Gastroesophageal sphincter (tissue), 4 donors: ENCODE measurements at regions not wholly inside any gene's neighbourhood (a gene's known extent, or its start where the extent isn't known, plus 50 kb on each side); places are given as distances from the start of the nearest gene placed in this dataset.

Experiments used
- ATAC-seq: fragments of 150-250 bp; one replicate; pipeline ENCODE4 v1.9.1; 2016; ENCODE audit warnings: mild to moderate bottlenecking, moderate library complexity
- H3K27ac ChIP-seq, 4 donors: fragments of 200-600 bp; sonication (generic) in 3 of 4; 1 replicate in 3 of 4; 2 replicates in 1 of 4; pipeline ENCODE4 v1.5.1; 2016 to 2019
- H3K27me3 ChIP-seq: fragments of 200-600 bp; sonication (generic); one replicate; pipeline ENCODE4 v1.5.1; 2019
- H3K36me3 ChIP-seq, 2 donors: fragments of 200-600 bp; sonication (generic); one replicate each; pipeline ENCODE4 v1.5.1; 2019; ENCODE audit warnings: control low read depth in 1 of 2
- H3K4me1 ChIP-seq, 3 donors: fragments of 200-600 bp; sonication (generic); 1 replicate in 2 of 3; 2 replicates in 1 of 3; pipeline ENCODE4 v1.5.1; 2016 to 2019; ENCODE audit warnings: control low read depth in 2 of 3
- H3K4me3 ChIP-seq, 2 donors: fragments of 200-600 bp; sonication (generic); one replicate each; pipeline ENCODE4 v1.5.1; 2019; ENCODE audit warnings: mild to moderate bottlenecking in 1 of 2, moderate library complexity in 1 of 2
- H3K9me3 ChIP-seq, 3 donors: fragments of 200-600 bp; sonication (generic); one replicate each; pipeline ENCODE4 v1.5.1; 2017 to 2019; ENCODE audit warnings: control low read depth in 2 of 3
- EP300 ChIP-seq: sonication (generic); formaldehyde crosslinking; IDR thresholded peaks from one replicate; pipeline ENCODE4 v1.6.1; 2017; ENCODE audit warnings: antibody characterized with exemption, mild to moderate bottlenecking
- POLR2A ChIP-seq, 2 donors: fragments of 450-650 bp; IDR thresholded peaks; one replicate each; pipeline ENCODE4 v1.6.1; 2017; ENCODE audit warnings: antibody characterized with exemption in 2 of 2, mild to moderate bottlenecking in 2 of 2, moderate library complexity in 1 of 2
- POLR2AphosphoS5 ChIP-seq: sonication (generic); formaldehyde crosslinking; IDR thresholded peaks from one replicate; pipeline ENCODE4 v1.6.1; 2017; ENCODE audit warnings: antibody characterized with exemption
- WGBS, 2 donors: methylation state at CpG; one replicate each; pipeline ENCODE4 v1.1.5; 2018; ENCODE audit warnings: low coverage in 1 of 2; 5-methylcytosine and 5-hydroxymethylcytosine counted together
- TF ChIP-seq, protein P1 (sequence below), 4 experiments: fragments of 200-600 bp in 2 of 4; fragments of 450-650 bp in 2 of 4; sonication (generic) in 1 of 4; IDR thresholded peaks; one replicate each; pipeline ENCODE4 v1.5.1; 2017 to 2019; ENCODE audit warnings: antibody characterized with exemption in 4 of 4, mild to moderate bottlenecking in 2 of 4, moderate library complexity in 2 of 4

DNA sequence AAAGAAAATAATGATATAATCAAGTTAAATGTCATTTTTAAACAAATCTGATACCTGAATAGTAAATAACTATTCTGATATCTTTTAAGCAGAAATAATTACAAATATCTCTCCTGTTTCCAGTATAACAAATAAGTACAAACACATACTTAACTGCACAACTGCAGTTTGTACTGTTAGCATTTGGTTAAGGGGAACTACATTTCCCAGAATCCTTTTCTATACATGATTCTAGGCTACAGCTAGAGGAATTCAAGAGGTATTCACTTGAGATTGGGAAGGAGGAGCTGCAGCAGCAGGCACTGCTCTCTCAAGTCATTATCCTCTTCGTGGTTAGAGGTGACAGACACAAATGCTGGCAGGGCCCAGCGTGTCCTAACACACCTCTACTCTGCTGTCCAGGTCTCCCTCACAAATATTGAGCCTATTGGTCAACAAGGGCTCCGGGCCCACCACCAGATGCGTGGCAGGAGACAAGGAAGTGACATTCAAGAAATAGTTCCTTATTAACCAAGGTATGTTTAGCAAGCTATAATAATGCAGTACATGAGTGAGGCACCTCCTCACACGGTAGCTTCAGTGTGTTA is 255.1 kb upstream of the MKLN1 start:
- WGBS, 2 donors = 50 to 76% methylated on average over 2 to 5 of the region's 5 CpGs
- Histone ChIP-seq H3K27me3 (no peaks in the 10 kb centered on the region), H3K4me3 (peak overlapping the region in 1 of 2 donors; percentile 10), H3K36me3 (peaks cover 0 to 24% of the 10 kb centered on the region in 2 donors), H3K4me1 (peaks cover 12 to 97% (median 30%) of the 10 kb centered on the region in 3 donors), H3K27ac (peak overlapping the region; percentile 31 to 63 (median 58)), H3K9me3 (no peaks in the 10 kb centered on the region)
- ATAC-seq = no peak
- TF ChIP-seq EP300 (no peak), POLR2A (IDR thresholded peaks at IDR 0.05) (no peak), POLR2AphosphoS5 (no peak)
- TF ChIP-seq, protein P1, sequence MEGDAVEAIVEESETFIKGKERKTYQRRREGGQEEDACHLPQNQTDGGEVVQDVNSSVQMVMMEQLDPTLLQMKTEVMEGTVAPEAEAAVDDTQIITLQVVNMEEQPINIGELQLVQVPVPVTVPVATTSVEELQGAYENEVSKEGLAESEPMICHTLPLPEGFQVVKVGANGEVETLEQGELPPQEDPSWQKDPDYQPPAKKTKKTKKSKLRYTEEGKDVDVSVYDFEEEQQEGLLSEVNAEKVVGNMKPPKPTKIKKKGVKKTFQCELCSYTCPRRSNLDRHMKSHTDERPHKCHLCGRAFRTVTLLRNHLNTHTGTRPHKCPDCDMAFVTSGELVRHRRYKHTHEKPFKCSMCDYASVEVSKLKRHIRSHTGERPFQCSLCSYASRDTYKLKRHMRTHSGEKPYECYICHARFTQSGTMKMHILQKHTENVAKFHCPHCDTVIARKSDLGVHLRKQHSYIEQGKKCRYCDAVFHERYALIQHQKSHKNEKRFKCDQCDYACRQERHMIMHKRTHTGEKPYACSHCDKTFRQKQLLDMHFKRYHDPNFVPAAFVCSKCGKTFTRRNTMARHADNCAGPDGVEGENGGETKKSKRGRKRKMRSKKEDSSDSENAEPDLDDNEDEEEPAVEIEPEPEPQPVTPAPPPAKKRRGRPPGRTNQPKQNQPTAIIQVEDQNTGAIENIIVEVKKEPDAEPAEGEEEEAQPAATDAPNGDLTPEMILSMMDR (IDR thresholded peaks at IDR 0.05) = no peak

DNA sequence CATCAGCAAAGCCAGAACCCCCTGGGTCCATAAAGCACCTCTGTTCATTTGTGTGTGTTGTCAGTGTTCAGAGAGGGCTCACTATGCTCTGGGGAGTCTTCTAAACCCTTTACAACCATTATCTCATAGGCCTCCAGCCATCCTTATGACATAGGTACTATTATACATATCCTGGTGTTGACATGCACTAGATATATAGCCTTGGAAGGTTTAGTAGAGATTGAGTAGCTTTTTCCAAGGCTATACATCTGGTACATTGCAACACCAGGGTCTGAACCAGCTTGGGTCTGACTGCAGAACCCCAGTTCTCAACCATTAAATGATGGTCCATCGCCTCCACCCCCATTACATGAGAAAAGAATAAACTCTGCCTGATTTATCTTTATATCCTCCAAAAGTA is 253.6 kb upstream of the MKLN1 start:
- Histone ChIP-seq H3K36me3 (peaks cover 0 to 33% of the 10 kb centered on the region in 2 donors), H3K4me1 (peaks cover 12 to 95% (median 16%) of the 10 kb centered on the region in 3 donors), H3K4me3 (no peak overlapping the region), H3K9me3 (no peaks in the 10 kb centered on the region), H3K27ac (no peak overlapping the region), H3K27me3 (no peaks in the 10 kb centered on the region)
- 100% methylated on average over 1 of the region's 1 CpG; no CpG with 5 or more reads in 1 of the 2 donors for WGBS, 2 donors
- ATAC-seq = no peak
- TF ChIP-seq EP300 (no peak), POLR2A (IDR thresholded peaks at IDR 0.05) (no peak), POLR2AphosphoS5 (no peak)
- TF ChIP-seq, protein P1 (IDR thresholded peaks at IDR 0.05) = no peak

DNA sequence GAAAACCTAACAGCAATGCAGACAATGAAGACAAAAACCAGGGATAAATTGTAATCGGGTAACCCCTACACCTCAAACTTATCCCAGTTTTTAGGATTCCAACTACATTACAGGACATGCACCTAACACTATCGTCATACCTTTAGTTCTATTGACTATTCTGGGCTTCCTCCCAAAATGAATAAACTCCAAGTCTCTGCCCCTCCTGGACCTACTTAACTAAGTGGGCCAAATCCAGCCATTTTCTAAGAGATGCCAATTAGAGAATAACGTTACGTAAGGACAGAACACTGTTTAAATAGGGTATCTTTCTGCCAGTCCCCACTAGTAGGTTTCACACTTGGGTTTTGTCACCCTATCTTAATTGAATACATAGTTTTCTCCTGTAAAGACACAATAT is 253.1 kb upstream of the MKLN1 start:
- Histone ChIP-seq H3K27ac (no peak overlapping the region), H3K27me3 (no peaks in the 10 kb centered on the region)
- 83 to 90% methylated on average over 3 to 4 of the region's 4 CpGs for WGBS, 2 donors

DNA sequence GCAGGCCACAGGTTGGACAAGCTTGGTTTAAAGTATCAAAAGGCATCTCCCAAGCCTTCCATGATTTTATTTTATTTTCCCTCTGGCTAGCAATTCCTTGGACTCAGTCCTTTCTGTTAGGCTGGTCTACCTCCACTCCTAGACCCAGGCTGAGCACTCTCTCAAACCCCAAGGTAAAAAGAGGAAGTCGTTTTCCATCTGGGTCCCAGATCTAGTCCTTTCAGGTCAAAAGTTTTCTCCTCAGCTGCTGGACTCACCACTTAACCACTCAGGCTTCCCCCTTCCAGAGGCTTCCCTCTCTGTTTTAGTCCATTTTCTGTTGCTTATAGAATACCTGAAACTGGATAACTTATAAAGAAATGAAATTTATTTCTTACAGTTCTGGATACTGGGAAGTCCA is 252.3 kb upstream of the MKLN1 start:
- TF ChIP-seq POLR2A (IDR thresholded peaks at IDR 0.05) (no peak), POLR2AphosphoS5 (no peak), EP300 (no peak)
- TF ChIP-seq, protein P1 (IDR thresholded peaks at IDR 0.05) = no peak
- Histone ChIP-seq H3K36me3 (peaks cover 0 to 39% of the 10 kb centered on the region in 2 donors), H3K27ac (no peak overlapping the region), H3K9me3 (no peaks in the 10 kb centered on the region), H3K27me3 (no peaks in the 10 kb centered on the region), H3K4me3 (no peak overlapping the region), H3K4me1 (peaks cover 8 to 96% (median 14%) of the 10 kb centered on the region in 3 donors)
- 100% methylated on average over 1 of the region's 1 CpG; no CpG with 5 or more reads in 1 of the 2 donors for WGBS, 2 donors
- ATAC-seq = no peak

More for the DNA sequence above, 253.1 kb upstream of the MKLN1 start:
- peaks cover 12 to 95% (median 14%) of the 10 kb centered on the region in 3 donors for H3K4me1 ChIP-seq
- H3K9me3 ChIP-seq = no peaks in the 10 kb centered on the region
- H3K36me3 ChIP-seq = peaks cover 0 to 37% of the 10 kb centered on the region in 2 donors
- ATAC-seq = no peak
- H3K4me3 ChIP-seq = no peak overlapping the region
- TF ChIP-seq EP300 (no peak), POLR2A (IDR thresholded peaks at IDR 0.05) (no peak)
- TF ChIP-seq, protein P1 (IDR thresholded peaks at IDR 0.05) = no peak

DNA sequence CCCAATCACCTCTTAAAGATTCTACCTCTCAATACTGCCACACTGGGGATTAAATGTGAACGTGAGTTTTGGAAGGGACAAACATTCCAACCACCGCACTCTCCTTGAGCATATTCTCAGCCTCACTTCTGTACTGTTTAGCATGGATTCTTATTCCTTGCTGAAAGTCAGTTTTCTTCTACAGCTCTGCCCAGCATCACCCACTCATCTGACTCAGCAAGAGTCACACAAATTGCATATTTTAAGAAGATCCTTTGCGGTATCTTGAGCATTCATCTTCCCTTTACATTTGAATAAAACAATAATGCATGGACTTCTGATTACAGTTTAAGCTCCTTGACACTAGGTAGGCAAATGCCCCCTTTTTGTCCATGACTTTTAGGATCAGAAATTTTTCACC is 251.6 kb upstream of the MKLN1 start:
- Histone ChIP-seq H3K4me3 (no peak overlapping the region), H3K9me3 (no peaks in the 10 kb centered on the region), H3K27me3 (no peaks in the 10 kb centered on the region), H3K27ac (peak overlapping the region in 1 of 4 donors; percentile 24), H3K36me3 (peaks cover 0 to 39% of the 10 kb centered on the region in 2 donors), H3K4me1 (peaks cover 8 to 97% (median 14%) of the 10 kb centered on the region in 3 donors)
- TF ChIP-seq EP300 = no peak
- TF ChIP-seq POLR2A (IDR thresholded peaks at IDR 0.05) = no peak
- TF ChIP-seq, protein P1 (IDR thresholded peaks at IDR 0.05) = no peak
- TF ChIP-seq POLR2AphosphoS5 = no peak
- 25 to 33% methylated on average over 2 to 3 of the region's 3 CpGs for WGBS, 2 donors
- ATAC-seq = no peak
